Left kidney (tissue), 1 donor: ENCODE measurements at regions not wholly inside any gene's neighbourhood (a gene's known extent, or its start where the extent isn't known, plus 50 kb on each side); places are given as distances from the start of the nearest gene placed in this dataset.
"Not testable (repeated sequence)": the region's sequence is repeated elsewhere in the genome, so short reads cannot be mapped to it uniquely, and the experiment has no call there.

ENCODE experiments used
- DNase-seq: peaks from one replicate; pipeline ENCODE4 v3.0.0-alpha.2; 2013

DNA sequence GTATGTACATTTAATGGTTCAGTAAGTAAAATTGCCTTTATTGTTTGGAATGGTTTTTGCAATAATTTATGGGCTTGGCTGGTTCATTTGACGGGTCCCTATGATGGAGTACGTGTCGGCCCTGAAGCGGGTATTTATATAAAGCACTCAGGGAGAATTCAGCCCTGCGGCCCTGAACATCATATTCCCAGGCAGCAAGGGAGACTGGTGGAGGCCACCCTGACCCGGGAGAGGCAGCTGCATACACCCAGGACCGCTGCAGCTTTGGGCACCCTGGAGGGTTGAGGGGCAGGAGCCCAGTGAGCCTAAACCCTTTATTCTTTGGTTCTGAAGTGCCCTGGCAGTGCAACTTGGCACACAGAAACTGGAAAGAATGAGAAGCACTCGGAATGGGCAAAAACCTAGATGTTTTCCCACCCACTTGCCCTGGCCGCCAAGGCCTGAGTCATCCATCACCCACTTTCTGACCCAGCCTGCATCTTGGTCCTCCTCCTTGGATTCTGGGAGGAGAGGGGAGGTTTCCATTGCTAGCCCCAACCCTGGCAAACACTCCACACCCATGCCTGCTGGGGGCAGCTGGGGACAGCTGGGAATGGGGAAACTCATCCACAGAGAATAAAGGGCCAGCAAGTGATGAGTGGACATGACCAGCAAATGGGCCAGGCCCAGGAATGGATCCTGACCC is 162.2 kb upstream of the TNRC6C start:
- DNase-seq, result no peak

DNA sequence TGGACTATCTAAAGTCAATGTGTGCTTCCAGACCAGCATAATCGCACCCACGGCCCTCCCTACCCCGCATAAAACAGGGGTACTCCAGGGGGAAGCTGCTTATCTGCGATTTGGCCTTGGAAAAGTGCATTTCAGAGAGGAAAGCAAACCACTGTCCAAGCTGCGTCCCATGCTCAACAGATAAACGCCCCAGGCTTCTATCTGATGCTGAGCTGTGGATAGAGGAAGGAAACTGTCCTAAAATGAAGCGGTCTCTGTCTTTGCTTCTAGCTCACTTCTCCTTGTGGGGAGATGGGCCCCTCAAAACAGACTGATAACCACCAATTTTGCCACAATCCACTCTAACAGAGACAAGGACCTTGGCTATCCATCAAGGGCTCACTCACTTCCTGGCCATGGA is 160.5 kb upstream of the TNRC6C start:
- no peak for DNase-seq

DNA sequence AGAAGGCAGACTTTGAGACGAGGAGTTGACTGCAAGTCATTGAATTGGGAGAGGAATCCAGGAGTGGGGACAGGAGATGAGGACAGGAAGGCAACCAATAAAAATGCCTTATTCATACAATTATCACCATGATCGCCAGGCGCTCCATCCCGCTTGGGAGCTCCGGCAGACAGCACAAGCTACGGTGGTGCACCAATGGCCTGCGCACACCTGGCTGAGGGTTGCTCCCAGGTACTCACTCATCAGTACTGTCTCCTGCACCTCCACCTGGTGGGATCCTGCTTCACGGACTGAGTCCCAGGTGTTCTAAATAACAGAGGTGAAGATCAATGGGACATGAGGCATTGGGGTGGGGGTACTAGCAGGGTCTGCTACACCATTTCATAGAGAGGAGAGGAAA is 160.0 kb upstream of the TNRC6C start:
- DNase-seq, result no peak

DNA sequence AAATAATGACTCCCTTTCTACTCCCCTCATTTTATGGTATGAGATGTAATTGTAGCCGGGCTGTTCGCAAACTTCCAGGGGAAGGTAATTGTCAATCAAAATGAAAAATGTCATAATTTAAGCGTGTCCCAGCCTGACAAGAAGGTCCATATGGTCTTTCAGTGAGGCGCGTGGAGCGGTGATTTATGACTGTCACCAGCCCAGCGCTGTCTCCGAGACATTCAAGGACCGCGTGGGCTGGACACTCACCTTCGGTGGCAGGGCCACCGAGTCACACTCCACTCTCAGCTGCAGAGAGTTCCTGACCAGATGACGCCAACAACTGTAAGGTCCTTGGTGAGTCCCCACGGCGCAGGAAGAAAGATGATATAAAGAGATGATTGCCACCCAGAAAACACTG is 157.7 kb upstream of the TNRC6C start:
- DNase-seq, result no peak

DNA sequence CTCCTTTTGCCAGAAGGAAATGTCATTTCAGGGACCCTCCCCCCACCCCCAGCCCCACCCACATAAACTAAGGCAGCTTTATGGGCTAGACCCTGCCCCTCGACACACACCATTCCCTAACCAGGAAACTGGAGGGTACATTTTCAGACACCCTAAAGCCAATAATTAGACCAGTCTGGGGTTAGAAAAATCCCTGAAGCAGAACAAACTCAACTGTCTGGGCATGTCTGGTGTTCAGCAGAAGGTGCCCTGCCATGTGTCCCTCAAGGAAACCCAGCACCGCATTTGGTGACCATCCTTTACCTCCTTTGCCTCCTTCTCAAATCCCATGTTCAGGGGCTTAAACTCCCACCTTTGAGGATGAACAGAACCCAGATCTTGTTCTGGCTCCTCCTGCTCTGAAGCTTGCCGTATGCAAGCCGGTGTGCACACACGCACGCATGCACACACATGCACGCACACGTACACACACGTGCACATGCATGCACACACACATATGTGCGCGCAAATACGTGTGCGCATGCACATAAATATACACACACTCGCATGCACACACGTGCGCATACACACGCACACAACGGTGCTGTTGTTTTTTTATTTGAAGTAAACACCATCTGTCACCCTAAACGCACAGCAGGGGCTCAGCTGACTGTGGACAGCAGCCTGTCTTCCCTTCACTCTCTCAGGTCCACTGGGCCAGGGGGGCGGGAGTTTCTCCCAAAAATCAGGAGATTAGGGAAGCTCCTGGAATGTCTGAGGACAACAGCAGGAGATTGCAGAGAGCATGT is 156.8 kb upstream of the TNRC6C start:
- DNase-seq, result no peak

DNA sequence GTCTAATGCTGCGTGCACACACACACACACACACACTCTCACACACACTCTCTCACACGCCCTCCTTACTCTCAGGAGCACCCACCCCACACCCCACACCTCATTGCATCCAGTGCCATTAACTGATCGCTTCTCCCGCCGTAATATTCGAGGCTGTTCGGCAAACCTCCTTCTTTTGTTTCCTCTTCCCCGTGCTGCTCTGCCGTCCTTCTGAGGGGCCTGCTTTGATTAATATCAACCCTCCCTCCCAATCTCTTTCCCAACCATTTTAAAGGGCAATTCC is 156.2 kb upstream of the TNRC6C start:
- no peak for DNase-seq

DNA sequence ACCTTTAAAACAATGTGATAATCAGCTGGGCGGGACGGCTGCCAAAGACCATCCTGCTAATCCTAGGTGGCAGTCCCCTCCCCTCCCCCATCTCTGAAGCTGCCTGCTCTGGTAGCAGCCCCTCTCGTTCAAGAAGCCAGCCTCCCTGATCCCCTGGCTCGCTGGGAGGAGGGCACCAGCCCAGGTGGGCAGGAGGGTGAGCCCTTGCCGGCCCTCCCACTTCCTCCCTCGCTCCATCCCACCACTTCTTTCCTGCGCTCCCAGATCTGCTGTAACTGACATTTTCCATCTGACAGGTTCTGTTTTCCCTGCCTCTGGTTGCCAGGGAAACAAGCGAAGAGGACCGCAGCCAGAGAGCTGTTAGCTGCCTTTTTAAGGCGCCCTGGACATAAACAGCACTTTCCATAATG is 155.7 kb upstream of the TNRC6C start:
- peak; percentile 83 for DNase-seq

DNA sequence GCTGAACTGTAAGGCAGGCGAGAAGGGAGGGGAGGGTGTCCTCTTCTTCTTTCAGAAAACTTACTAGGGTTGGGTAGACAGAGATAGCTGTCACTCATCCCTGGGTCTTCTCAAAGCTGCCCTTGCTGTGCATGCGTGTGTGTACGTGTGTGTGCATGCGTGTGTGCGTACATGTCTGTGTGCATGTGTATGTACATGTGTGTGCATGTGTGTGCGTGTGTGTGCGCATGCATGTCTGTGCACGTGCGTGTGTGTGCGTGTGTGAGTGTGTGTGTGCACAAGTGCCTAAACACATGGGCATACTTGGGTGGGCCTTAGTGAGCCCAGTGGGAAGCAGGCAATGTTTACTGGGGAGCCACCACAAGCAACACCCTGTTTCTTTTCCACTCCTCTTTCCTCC is 154.8 kb upstream of the TNRC6C start:
- no peak for DNase-seq

DNA sequence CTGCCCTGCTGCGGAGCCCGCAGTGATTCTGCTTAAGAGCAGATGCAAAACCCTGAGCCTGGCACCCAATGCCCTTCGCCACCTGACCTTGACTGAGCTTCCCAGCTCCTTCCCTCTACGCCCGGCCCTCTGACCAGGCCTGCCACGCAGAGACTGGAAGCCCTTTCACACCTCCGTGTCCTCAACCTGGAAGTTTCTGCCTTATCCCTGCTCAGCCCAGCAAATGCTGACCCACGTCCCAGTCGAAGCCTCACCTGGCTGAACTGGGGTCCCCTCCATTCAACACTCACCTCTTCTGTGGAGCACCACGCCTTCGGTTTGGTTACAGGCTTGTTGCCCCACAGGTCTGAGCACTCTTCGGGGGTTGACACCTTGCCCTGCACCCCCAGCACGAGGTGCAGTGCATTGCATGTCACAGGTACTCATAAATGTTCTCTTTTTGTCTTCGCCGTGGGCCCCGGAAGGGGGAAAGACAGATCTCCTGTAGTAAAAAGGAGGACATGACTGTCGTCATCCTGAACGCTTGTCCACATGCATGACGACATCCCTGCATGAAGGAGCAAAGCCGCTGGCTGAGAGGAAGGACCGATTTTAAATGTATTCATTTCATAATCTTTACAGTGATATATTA is 153.6 kb upstream of the TNRC6C start:
- no peak for DNase-seq

DNA sequence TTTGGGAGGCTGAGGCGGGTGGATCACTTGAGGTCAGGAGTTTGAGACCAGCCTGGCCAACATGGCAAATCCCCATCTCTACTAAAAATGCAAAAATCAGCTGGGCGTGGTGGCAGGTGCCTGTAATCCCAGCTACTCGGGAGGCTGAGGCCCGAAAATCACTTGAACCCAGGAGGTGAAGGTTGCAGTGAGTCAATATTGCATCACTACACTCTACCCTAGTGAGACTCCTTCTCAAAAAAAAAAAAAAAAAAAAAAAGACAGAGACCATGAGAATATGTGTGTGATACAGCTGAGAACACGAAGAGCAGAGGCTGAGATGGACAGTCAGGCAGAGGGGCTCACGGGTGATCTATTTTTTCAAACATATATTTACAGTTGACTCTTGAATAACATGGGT is 152.5 kb upstream of the TNRC6C start:
- DNase-seq, result not testable (repeated sequence)

DNA sequence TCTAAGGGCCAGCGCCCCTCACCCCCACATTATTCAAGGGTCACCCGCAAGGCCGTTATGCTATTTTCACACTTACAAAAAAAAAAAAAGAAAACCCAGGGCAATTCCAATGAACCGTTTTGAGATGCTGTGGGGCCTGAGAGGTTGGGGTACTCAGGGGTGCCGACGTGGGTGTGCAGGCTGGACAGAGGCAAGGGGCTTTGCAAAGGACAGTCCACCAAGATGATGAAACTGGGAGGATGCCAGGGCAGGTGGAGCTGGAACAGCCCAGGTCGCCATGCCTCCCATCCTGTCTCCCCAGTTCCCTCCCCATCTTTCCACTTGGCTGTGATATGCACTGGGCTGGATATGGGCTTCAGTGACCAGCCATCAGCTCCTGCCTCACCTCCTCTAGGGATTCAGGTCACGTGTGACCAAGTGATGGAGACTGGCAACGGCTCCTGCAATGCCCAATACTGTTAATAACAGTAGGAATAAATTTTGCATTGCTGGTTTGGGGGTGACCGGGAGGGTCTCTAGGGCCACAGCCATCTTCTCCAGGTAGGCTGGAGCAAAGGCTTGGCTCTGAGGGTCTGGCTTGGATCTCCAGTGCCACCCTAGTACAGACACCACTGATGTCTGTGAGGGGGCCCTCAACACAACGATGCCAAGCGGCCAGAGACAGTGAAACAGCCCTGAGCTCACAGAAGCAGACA is 151.3 kb upstream of the TNRC6C start:
- DNase-seq, result no peak

DNA sequence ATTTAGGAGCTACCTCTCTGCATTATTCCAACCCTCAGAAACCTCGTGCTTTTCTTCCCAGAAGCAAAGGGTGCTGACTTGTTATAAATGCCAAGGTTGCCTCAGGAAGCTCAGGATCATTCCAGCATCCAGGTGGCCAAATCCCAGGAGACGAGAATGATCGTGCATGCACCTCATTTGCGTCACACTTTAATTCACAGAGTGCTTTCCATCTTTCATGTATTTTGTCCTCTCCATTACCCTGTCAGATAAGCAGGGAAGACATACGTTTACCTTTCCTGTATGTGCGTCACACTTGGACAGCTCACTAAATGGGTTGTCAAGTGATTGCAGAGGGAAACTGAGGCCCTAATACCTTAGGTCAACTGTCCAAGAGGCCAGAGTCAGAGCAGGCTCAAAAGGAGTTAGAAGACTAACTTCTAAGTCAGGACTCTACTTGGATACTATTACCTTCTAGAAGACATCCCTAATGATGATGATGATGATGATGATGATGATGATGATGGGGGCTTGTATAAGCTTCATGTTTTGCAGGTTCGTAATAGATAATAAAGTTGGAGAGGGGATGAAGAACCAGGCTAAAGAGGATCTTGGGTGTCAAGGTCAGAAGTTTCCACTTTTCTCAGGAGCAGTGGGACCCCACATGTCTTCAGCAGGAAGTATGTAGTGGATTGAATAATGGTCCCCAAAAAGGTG is 150.6 kb upstream of the TNRC6C start:
- DNase-seq, result no peak

DNA sequence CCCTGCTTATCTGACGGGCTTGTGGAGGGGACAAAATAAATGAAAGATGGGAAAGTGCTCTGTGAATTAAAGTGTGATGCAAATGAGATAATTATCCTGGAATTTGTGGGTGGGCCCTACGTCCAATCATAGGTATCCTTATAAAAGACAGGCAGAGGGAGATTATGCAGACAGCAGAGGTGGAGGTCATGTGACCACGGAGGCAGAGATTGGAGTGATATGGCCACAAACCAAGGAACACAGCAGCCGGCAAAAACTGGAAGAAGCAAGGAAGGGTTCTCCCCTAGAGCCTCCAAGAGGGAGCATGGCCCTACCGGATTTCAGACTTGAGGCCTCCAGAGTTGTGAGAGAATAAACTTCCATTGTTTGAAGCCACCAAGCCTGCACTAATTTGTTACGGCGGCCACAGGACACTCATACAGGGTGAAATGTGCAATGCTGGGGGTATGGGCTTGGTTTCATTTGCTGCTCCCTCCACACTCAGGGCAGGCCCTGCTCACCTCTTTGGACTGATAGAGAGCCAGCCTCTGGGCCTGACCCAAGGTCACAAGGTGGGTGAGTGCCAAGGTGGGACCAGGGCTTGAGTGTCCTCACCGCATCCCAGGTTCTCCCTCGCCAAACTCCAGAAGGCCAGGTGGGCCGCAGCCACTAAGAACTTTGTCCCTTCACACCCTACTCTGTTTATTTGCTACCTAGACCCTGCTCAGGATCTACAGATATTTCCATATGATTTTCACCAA is 149.6 kb upstream of the TNRC6C start:
- DNase-seq, result no peak

DNA sequence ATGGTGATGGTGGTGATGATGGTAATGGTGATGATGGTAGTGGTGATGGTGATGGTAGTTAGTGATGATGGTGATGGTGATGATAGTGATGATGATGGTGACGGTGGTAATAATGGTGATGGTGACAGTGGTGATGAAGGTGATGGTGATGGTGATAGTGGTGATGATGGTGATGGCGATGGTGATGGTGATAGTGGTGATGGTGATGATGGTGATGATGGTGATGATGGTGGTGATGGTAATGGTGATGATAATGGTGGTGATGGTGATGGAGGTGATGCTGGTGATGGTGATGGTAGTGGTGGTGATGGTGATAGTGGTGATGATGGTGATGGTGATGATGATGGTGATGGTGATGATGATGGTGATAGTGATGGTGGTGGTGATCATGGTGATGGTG is 148.7 kb upstream of the TNRC6C start:
- DNase-seq, result no peak

DNA sequence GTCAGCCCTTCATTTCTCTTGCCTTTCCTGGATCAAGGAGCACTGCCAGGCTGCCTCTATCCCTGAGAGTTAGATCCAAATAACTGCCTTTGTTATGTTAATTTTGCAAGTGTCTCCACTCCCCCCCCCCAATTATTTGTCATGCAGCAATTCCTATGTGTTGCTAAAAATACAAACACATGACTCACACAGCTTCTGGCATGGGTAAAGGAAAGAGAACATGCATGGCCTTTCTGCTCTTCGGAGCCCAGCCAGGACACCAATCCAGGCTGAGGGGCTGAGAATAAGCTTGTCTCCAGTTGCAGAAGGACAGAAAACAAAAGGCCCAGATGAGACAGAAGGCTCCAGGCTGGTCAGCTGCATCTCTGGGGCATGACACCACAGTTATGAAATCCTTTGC is 148.0 kb upstream of the TNRC6C start:
- DNase-seq, result no peak

DNA sequence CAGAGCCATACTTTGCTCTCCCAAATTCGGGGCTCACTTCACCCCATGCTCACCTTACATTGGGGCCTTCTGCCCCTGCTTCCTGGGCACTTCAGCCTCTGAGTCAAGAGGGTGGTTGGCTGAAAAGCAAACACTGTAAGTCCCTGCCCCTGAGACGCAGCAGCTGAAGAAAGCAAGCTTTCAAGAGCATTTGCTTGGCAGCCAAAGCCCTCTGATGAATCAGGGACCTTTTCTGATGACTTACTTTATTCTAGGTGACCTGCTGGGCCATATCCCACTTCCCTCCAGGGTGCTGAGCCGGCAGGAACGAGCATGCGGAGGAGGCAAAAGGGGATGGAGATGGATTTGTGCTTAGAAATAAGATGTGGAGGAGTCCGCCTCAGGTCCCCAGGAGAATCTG is 147.0 kb upstream of the TNRC6C start:
- DNase-seq, result no peak

DNA sequence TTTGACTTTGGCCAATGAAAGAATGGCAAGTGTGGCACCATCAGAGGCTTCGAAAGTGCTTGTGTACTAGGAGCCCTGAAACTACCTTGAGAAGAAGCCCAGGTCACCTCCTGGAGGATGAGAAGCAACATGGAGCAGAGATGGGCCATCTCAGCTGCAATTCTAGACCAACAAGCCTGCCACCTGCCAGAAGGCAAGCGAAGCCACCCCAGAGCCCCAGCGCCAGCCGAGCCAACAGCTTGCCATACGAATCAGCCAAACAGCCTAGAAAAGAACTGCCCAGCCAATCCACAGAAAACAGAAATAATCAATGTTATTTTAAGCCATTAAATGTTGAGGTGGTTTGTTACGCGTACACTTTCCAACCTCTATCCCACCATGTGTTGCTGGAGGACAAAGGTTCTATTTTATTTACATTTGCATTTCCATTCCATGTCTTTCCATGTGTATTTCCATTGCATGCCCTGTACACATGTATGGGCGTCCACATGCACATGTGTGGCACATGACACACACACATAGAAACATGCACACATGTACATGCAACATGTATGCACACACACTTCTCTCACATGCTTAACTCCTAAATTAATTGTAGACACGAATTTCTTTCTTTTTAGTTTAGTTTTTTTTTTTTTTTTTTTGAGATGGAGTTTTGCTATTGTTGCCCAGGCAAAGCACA is 144.3 kb upstream of the TNRC6C start:
- no peak for DNase-seq

DNA sequence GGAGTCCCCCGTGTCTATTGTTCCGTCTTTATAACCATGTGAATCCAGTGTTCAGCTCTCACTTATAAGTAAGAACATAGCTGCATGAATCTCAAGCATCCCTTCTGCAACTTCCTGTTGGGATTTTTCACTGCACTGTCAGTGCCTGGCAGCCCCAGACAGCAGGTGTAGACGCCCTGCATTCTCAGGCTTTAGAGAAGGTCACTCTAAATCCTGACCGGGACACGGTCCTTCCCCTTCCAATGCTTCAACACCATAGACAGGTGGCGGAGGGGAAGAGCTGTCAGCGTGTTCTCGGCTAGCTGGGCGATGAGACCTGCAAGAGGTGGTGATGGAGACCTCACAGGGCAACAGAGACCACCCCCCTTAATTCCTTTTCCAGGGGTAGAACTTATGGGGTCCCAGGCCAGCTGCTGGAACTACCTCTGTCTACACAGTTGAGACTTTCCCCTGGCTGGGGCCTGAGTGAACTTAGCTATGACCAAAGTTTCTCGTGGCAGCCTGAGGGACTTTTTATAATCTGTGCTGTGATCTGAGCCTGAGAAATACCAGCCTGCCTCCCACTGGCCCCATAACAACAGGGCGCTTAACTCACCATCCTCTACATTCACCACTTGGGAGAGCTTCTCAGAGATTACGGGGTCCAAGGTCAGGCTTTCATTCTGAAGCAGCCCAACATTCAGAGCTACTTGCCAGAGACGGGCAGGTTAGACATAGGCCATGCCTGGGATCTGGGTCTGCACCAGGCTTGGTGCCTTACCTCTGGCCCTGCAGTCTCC is 143.2 kb upstream of the TNRC6C start:
- DNase-seq, result no peak

DNA sequence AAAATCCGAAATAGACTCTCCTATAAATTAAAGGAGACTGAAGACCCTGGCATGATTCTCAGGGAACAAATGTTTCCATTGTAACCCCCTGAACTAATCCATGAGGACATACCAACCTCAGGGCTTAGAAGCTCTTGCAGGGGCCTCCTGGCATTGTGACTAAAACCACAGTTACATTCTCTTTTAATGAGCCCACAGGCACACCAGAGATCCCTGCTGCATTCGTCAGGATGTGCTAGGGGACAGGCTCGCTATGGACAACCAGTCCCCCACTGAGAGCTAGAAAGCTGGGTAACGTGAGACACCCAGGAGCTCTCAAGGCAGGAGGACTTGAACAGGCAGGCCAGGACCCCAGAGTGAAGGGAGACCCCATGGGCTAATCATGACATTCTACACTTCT is 140.6 kb upstream of the TNRC6C start:
- DNase-seq, result no peak

DNA sequence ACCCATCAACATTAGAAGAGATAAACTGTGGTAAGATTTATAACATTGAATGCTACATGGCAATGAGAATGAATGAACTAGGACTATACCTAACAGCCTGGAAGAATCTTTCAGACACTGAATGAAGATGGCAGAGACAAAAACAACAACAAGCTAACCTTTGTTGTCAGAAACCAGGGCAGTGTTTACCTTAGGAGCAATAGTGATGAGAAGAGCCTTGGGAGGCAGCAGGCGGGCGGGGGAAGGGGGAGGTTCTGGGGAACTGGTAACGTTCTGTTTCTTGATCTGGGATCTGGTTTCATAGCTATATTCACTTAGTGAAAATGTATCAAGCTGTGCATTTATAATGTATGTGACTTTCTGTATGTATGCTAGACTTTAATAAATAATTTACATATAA is 139.0 kb upstream of the TNRC6C start:
- no peak for DNase-seq
